Adrenal gland (tissue), 5 donors: ENCODE measurements at regions not wholly inside any gene's neighbourhood (a gene's known extent, or its start where the extent isn't known, plus 50 kb on each side); places are given as distances from the start of the nearest gene placed in this dataset.

ENCODE experiments used
- POLR2A ChIP-seq, 2 donors: fragments of 450-650 bp; IDR thresholded peaks; one replicate each; pipeline ENCODE4 v1.6.1; 2017; ENCODE audit warnings: antibody characterized with exemption in 2 of 2, mild to moderate bottlenecking in 2 of 2, moderate library complexity in 1 of 2
- TF ChIP-seq, protein P1 (sequence below), 6 experiments: fragments of 450-650 bp in 4 of 6; fragments of 200-600 bp in 2 of 6; sonication (generic) in 1 of 6; IDR thresholded peaks; 1 replicate in 5 of 6; 2 replicates in 1 of 6; pipeline versions ENCODE4 v1.5.1 to v1.8.0; 2016 to 2021; ENCODE audit warnings: antibody characterized with exemption in 6 of 6, mild to moderate bottlenecking in 2 of 6, moderate library complexity in 1 of 6
- donor health status: DM: no; HTN: no; CAD: no.

DNA sequence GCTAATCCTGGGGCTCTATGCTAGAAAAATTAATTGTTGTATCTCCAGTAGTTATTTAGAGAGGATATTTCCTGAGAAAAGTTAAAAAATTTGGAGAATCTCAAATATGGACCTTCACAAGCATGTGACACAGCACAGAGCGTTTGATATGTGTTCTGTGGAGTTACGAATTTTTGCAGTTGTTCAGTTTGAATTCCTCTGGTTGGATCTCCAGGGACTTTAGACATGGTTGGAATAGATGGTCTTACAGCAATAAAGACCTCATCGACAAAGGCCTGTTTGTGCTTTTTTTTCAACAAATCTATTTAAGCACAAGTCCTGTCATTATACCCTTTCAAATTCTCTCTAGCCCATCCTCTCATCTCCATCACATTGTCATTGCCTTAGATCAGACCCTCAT is 138.0 kb downstream of the TES start:
- TF ChIP-seq, protein P1, sequence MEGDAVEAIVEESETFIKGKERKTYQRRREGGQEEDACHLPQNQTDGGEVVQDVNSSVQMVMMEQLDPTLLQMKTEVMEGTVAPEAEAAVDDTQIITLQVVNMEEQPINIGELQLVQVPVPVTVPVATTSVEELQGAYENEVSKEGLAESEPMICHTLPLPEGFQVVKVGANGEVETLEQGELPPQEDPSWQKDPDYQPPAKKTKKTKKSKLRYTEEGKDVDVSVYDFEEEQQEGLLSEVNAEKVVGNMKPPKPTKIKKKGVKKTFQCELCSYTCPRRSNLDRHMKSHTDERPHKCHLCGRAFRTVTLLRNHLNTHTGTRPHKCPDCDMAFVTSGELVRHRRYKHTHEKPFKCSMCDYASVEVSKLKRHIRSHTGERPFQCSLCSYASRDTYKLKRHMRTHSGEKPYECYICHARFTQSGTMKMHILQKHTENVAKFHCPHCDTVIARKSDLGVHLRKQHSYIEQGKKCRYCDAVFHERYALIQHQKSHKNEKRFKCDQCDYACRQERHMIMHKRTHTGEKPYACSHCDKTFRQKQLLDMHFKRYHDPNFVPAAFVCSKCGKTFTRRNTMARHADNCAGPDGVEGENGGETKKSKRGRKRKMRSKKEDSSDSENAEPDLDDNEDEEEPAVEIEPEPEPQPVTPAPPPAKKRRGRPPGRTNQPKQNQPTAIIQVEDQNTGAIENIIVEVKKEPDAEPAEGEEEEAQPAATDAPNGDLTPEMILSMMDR (IDR thresholded peaks at IDR 0.05) = no peak
- no peak for TF ChIP-seq POLR2A (IDR thresholded peaks at IDR 0.05)
